Prostate gland (tissue), 2 donors: ENCODE measurements at regions not wholly inside any gene's neighbourhood (a gene's known extent, or its start where the extent isn't known, plus 50 kb on each side); places are given as distances from the start of the nearest gene placed in this dataset.

Source experiments
- DNase-seq: peaks from one replicate; pipeline ENCODE4 v3.0.0-alpha.2; 2019; ENCODE audit warnings: low spot score
- H3K27ac ChIP-seq, 2 donors: fragments of 200-600 bp; sonication (generic); 2 replicates each; pipeline ENCODE4 v1.5.1; 2017 to 2019
- H3K27me3 ChIP-seq: fragments of 200-600 bp; sonication (generic); replicated peaks from 2 replicates; pipeline ENCODE4 v1.5.1; 2019; ENCODE audit not compliant: insufficient read depth
- H3K36me3 ChIP-seq, 2 donors: fragments of 200-600 bp; sonication (generic); 1 replicate in 1 of 2; 2 replicates in 1 of 2; pipeline versions ENCODE4 v1.5.1 to v1.8.1; 2017 to 2019
- H3K4me1 ChIP-seq: fragments of 200-600 bp; sonication (generic); replicated peaks from 2 replicates; pipeline ENCODE4 v1.5.1; 2019
- H3K4me3 ChIP-seq, 2 donors: fragments of 200-600 bp; sonication (generic); 2 replicates each; pipeline ENCODE4 v1.5.1; 2017 to 2019
- H3K9me3 ChIP-seq: fragments of 200-600 bp; sonication (generic); 2 replicates; pipeline ENCODE4 v1.5.1; 2017
- POLR2A ChIP-seq: fragments of 450-650 bp; IDR thresholded peaks from one replicate; pipeline ENCODE4 v1.6.1; 2016; ENCODE audit warnings: antibody characterized with exemption, mild to moderate bottlenecking
- POLR2AphosphoS5 ChIP-seq: sonication (generic); formaldehyde crosslinking; IDR thresholded peaks from one replicate; pipeline ENCODE4 v1.6.1; 2017; ENCODE audit warnings: antibody characterized with exemption
- WGBS: methylation state at CpG from one replicate; pipeline ENCODE4 v1.1.5; 2018; 5-methylcytosine and 5-hydroxymethylcytosine counted together
- intact Hi-C: fragments of 100-400 bp; cut with DNase I; formaldehyde crosslinking; loops from one replicate; pipeline ENCODE4 v1.14.2; 2022
- TF ChIP-seq, protein P1 (sequence below), 4 experiments: fragments of 200-600 bp in 2 of 4; fragments of 450-650 bp in 2 of 4; sonication (generic) in 2 of 4; IDR thresholded peaks; 1 replicate in 3 of 4; 2 replicates in 1 of 4; pipeline ENCODE4 v1.5.1; 2016 to 2019; ENCODE audit warnings: antibody characterized with exemption in 4 of 4, mild to moderate bottlenecking in 2 of 4, moderate library complexity in 2 of 4

DNA sequence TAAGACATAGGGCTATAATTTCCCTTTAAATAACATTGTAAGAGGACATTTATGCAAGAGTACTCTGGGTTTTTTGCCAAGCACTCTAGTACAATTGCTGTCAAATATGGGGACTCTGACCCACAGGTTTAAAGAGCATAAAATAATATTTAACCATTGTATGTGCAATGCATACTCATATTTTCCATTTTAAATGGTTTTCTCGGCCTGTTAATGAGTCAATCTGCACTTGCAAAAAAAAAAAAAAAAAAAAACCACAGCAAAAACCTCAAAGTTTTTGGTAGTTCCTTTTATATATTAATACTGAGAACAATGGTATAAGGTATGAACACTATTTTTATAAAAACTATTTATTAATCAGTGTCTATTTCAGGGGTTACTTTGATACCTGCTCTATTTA is 304.0 kb upstream of the CBLB start:
- Histone ChIP-seq H3K4me1 (no peaks in the 10 kb centered on the region), H3K27me3 (no peaks in the 10 kb centered on the region), H3K9me3 (no peaks in the 10 kb centered on the region), H3K4me3 (no peak overlapping the region), H3K36me3 (no peaks in the 10 kb centered on the region), H3K27ac (no peak overlapping the region)
- TF ChIP-seq, protein P1, sequence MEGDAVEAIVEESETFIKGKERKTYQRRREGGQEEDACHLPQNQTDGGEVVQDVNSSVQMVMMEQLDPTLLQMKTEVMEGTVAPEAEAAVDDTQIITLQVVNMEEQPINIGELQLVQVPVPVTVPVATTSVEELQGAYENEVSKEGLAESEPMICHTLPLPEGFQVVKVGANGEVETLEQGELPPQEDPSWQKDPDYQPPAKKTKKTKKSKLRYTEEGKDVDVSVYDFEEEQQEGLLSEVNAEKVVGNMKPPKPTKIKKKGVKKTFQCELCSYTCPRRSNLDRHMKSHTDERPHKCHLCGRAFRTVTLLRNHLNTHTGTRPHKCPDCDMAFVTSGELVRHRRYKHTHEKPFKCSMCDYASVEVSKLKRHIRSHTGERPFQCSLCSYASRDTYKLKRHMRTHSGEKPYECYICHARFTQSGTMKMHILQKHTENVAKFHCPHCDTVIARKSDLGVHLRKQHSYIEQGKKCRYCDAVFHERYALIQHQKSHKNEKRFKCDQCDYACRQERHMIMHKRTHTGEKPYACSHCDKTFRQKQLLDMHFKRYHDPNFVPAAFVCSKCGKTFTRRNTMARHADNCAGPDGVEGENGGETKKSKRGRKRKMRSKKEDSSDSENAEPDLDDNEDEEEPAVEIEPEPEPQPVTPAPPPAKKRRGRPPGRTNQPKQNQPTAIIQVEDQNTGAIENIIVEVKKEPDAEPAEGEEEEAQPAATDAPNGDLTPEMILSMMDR (IDR thresholded peaks at IDR 0.05): no peak
- no peak for TF ChIP-seq POLR2A
- intact Hi-C loops: no loop called here
- WGBS: 88% methylated on average over 1 of the region's 1 CpG
- no peak for DNase-seq

DNA sequence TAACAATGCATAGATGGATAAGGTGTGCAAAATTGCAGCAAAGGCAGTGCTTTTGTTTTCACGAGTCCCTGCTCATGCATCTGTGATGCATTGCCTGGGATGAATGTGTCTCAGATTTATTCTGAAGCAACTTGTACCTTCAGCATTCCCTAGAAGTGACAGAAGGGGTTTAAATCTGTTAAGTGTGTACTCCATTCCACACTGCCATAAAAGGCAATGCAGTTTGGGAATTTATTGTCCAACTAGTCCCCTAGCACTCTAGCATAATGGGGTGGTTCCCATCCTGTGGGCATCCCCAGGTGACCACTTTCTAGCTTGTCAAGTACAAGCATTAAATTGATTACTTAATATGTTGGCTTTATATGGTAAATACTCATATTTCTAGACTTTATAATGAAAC is 306.5 kb upstream of the CBLB start:
- WGBS: 91% methylated on average over 1 of the region's 1 CpG
- Histone ChIP-seq H3K36me3 (no peaks in the 10 kb centered on the region), H3K4me1 (no peaks in the 10 kb centered on the region), H3K27me3 (no peaks in the 10 kb centered on the region), H3K9me3 (no peaks in the 10 kb centered on the region), H3K4me3 (no peak overlapping the region), H3K27ac (no peak overlapping the region)
- no peak for TF ChIP-seq POLR2A
- TF ChIP-seq, protein P1 (IDR thresholded peaks at IDR 0.05): no peak
- no peak for TF ChIP-seq POLR2AphosphoS5
- intact Hi-C loops: no loop called here
- DNase-seq: no peak

GRCh38 chr3:106176734-106177133 is 307.9 kb upstream of the CBLB start:
- Histone ChIP-seq H3K36me3 (no peaks in the 10 kb centered on the region), H3K27me3 (no peaks in the 10 kb centered on the region), H3K27ac (no peak overlapping the region), H3K9me3 (no peaks in the 10 kb centered on the region), H3K4me1 (no peaks in the 10 kb centered on the region), H3K4me3 (no peak overlapping the region)
- intact Hi-C loops: no loop called here
- TF ChIP-seq, protein P1 (IDR thresholded peaks at IDR 0.05): no peak
- TF ChIP-seq POLR2AphosphoS5: no peak
- TF ChIP-seq POLR2A: no peak
- DNase-seq: no peak
- WGBS: 52% methylated on average over 3 of the region's 3 CpGs

DNA sequence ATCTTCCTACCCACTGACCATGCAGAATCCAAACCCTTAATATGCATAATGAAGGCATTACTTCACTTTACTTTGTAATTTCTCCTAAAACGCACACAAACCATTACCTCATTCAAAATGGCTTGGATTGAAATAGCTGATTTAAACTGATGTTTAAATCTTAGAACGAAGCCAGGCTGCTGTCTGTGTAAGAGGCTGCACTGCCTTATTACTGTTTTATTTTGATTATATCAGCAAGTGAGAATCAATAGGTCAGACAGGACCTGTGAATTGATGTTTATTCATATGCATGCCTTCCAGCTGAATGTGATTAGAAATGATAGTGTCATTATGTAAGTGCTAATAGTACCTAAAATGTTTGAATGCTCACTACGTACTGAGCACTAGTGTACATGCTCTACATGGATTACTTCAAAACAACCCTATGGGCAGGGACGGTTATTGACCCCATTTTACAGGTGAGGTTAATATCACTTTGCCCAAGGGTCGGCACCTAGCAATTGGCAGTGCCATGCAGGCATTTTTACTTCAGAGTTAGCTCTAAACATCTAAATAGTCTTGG is 314.2 kb upstream of the CBLB start:
- intact Hi-C loops: no loop called here
- 71% methylated on average over 5 of the region's 5 CpGs for WGBS
- no peaks in the 10 kb centered on the region for H3K4me1 ChIP-seq

More for the DNA sequence above, 314.2 kb upstream of the CBLB start:
- TF ChIP-seq, protein P1 (IDR thresholded peaks at IDR 0.05): no peak
- TF ChIP-seq POLR2A: no peak
- no peak for TF ChIP-seq POLR2AphosphoS5
- Histone ChIP-seq H3K9me3 (no peaks in the 10 kb centered on the region), H3K4me3 (no peak overlapping the region), H3K36me3 (no peaks in the 10 kb centered on the region), H3K27me3 (no peaks in the 10 kb centered on the region), H3K27ac (no peak overlapping the region)
- no peak for DNase-seq
